ENCODE measurements at regions not wholly inside any gene's neighbourhood (a gene's known extent, or its start where the extent isn't known, plus 50 kb on each side); places are given as distances from the start of the nearest gene placed in this dataset.

DNA sequence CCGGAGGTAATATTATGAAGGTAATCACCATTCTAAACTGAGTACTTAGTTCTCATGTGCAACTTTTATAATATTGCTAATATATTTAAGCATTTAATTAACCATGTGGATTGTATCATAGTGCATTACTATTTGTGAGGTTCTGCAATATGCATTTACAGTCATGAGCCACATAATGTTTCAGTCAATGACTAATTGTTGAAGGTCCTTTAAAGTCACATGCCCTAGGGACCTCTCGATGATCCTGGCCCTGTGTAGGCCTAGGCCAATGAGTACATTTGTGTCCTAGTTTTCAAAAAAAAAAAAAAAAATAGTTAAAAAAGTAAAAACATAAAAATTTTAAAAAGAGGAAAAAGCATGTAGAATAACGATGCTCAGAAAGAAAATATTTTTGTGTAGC, 298.0 kb downstream of the DSEL start:
- no peak for DNase-seq

- DNase-seq: peak; percentile 65
Measured at GRCh38 chr18:67217551-67218166, 298.9 kb downstream of the DSEL start.

DNA sequence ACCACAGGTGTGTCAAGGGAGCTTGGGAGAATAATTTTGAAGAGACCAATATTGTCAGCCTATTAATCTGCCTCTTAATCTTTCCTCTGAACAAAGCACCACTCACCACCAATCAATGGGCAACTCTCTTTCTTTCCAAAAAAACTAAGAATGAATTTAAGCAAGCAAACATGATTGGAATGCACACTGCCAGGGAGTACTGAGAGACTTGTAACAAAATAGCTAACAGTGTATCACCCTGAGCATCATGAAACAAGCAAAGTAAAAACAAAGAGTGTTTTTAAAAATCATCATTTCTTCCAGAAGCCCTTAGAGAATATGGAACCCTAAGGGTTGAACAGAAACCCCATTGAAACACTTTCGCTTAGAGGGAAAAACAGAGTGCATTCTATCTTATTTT, 299.7 kb downstream of the DSEL start:
- DNase-seq: peak; percentile 14

DNA sequence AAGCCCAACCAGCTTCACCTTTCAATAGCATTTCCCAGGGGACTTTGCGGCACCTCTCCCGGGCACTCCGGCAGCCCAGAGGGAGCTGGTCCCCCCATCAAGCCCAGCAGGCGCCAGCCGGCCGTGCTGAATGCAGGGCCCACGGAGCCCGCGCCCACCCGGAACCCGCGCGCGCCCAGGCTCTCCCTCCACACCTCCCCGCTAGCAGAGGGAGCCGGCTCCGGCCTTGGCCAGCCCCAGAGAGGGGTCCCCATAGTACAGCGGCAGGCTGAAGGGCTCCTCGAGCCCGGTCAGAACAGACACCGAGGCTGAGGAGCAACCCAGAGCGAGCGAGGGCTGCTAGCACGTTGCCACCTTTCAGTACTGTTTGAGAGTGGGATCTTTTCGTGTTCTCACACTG, 300.8 kb downstream of the DSEL start:
- no peak for DNase-seq

DNA sequence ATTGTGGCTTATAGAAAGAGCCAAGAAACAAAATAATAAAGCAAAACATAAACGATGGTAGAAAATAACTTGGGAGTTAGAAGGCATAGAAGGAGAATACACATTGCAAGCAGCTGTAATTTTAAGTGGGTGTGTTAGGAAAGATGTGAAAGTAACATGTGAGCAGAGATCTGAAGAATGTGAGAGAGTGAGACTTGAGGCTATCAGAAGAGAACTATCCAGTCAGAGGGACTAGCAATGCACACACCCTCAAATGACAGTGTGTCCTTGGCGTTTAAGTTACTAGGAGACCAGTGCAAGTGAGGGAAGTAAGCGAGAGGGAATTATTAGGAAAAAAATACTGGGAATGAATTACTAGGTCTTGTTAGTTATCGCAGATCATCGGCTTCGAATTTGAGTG, 304.9 kb downstream of the DSEL start:
- DNase-seq: peak; percentile 31

DNA sequence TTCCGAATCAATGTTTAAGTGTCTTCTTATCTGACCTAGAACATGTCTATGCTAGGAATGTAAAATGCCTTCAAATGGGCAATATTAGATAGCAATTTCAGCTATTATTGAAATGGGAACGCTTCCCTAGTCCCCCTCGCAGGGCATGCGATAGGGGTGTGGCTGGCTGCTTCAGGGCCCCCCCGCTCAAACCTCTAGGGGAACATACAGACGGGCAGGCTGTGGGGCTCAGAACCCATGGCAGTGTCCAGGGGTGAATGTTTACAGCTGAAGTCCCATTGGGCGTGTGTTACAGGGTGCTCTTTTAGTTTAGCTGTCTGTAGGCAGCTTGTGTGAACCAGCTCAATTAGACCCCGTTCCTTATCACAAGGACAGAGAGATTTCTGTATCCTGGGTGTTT, 315.9 kb downstream of the DSEL start:
- no peak for DNase-seq

DNA sequence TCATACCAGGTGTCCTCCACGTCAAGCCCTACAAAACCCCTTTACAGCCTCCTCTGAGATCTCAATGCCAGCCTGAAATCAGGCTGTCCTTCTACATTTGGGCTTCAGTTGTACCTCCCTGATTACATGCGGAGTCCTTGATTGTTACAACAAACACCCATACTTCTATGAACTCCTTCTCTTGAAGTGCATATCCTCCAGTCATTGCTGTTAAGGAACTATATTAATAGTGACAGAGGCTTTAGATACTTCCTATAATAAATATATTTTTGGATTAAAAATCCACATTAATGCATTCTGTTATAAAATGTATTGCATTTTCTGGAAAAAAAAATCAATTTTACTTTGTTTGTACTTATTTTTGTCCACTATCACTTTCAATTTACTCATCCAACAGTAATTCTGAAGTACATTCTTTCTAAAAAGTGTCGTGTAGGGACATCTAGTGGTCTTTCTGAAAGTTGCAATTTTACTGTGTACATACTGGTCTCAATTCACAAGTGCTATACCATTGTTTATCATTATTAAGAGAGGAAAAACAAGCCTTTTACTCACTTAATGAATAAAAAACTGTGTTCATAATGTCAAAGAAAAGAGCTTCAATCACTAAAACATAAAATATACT, 316.4 kb downstream of the DSEL start:
- DNase-seq: peak; percentile 65

DNA sequence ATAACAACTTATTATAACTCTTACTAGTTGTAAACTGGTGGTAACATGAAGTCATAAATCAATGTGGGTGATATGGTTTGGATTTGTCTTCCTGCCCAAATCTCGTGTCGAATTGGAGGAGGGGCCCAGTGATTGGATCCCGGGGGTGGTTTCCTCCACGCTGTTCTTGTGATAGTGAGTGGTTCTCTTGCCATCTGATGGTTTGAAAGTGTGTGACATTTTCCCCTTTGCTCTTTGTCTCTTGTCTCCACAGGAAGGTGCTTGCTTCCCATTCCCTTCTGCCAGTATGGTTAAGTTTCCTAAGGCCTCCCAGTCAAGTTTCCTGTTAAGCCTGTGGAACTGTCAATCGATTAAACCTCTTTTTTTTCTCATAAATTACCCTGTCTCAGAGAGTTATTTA, 321.6 kb downstream of the DSEL start:
- DNase-seq: no peak

DNA sequence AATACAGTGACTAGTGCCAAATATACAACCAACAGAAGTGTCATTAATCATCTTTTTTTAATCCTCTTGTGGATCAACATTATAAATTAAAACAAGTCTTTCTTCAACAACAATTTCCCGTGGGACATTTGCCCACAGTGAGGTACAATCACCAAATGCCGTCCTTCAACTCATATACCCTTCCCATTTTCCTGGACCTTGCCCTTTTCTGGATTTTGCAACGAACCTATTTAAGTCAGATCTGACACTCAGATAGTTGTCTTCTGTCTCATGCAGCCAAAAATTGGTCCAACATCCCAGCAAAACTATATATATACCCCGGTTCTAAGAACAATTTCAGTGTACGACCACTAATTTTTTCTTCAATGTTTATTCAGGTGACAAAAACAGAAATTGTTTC, 324.0 kb downstream of the DSEL start:
- no peak for DNase-seq

DNA sequence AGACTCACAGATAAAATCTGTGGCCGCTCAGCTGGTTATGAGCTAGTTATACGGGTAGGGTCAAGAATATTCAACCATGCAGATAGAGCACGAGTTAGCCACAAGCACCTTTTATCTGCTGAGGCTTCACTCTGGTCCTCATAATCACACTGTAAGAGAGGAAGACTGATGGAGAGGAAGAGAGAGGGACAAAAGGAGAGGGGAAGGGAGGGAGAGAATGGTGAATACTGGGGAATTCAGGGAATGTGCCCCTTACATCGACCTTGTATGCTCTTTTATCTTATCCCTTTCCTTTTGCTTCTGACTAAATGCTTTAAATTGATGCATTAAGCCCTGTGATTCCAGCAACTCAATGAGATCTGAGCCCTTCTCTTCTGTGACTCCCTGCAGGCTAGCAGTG, 333.1 kb downstream of the DSEL start:
- no peak for DNase-seq

GRCh38 chr18:67179726-67180125, 336.8 kb downstream of the DSEL start:
- DNase-seq: no peak

DNA sequence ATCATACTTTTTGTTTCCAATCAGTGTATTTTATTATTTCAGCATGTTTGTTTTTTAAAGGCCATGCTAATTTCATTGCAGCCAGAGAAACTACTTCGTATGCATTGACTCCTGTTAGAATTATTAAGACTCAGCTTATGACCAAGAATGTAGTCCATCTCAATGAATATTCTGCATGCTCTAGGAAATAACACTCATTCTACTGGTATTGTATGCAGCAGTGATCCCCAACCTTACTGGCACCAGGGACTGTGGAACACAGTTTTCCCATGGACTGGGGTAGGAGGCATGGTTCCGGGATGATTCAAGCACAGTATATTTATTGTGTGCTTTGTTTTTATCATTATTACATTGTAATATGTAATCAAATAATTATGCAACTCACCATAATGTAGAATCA, 356.9 kb downstream of the DSEL start:
- no peak for DNase-seq

GRCh38 chr18:67154979-67155378, 361.5 kb downstream of the DSEL start:
- DNase-seq: no peak

- DNase-seq: no peak
Measured at GRCh38 chr18:67151366-67151765, 365.2 kb downstream of the DSEL start.

- no peak for DNase-seq
Measured at GRCh38 chr18:67145586-67146292, 370.8 kb downstream of the DSEL start.

DNA sequence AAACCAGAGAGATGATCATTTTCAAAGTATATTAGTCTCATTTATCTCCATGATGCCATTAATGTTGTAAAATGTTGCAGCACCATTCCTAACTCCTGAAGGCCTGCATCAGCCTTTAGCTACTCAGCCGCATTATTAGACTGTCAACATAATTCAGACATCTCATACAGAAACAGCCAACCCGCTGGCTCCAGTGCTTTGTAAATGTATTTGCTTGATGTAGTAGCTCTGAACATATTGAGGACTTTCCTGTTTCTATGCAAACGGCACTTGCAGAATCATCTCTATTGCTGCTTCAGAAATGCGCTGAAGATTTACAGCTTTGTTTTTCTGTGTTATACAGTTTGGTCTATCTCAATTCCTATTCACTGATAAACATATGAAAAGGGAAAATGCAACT, 372.2 kb downstream of the DSEL start:
- no peak for DNase-seq

GRCh38 chr18:67143028-67143427, 373.5 kb downstream of the DSEL start:
- DNase-seq: no peak

DNA sequence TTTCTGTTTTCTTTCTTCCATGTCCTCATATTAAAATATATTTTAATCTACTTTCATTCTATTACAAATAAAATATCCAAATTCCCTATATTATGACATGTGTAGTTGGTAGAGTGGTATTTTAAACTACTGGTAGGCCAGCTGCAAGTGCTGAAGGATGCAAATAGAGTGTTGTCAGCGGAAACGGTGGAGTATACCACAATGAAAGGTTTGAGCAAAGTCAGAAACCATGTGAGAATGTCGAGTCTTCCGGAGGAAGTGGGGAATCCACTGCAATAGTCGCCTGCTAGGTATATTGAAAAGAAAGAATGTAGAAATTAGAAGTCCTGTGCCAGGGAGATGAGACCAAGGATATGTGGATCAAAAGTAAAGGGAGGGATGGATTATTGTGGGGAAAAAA, 373.9 kb downstream of the DSEL start:
- DNase-seq: no peak

DNA sequence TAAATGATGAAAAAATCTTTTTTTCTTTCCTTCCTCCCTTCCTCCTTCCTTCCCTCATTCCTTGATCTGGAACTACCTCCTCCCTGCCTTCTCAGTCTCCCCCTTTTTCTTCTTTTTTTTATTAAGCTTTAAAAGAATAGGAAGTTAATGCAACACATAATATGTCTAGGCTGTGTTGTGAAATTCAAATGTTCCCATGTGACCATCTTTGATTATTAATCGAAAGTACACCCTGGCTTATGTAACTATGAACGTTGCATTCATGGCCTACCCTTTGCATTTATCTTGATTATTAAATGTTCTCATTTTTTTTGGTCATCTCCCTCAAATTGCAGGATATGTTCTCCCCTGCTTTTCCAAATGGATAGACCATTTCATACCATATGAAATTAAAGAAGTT, 376.0 kb downstream of the DSEL start:
- no peak for DNase-seq

GRCh38 chr18:67139899-67140298, 376.6 kb downstream of the DSEL start:
- no peak for DNase-seq

DNA sequence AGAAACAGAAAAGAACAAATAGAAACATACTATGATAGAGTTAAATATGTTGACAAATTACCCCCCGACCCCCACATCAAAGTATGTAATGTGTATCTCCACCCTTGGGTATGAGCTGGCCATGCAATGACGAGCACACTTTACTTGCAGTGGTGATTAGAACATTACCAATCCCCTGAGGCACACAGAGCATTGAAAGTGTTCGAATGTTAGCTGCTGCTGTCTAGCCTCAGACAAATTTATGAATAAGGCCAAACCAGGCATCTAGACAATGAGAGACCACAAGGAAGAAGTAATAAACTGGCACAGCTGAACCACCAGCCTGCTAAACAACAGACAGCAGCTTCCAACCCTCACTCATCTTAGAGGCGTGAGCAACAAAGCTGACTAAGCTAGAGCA, 380.5 kb downstream of the DSEL start:
- no peak for DNase-seq

GRCh38 chr18:67134911-67135310, 381.6 kb downstream of the DSEL start:
- DNase-seq: no peak

DNA sequence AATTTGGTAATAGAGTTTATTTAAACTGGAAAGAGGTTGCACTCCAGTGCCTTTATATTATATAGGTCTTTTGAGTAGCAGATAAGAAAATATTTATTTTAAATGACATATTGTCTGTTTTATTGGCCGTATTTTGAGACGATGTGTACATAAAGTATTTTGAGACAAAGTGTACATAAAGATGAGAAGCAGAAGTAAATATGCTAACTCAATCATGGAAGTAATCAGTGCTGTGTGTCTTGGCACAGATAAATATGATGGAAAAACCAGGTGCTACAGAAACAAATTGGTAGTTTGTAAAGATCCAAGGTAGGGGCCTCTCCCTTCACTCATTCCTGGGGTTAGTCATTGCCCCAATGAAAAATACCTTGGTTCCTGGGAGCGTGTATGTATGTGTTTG, 382.9 kb downstream of the DSEL start:
- DNase-seq: no peak

DNA sequence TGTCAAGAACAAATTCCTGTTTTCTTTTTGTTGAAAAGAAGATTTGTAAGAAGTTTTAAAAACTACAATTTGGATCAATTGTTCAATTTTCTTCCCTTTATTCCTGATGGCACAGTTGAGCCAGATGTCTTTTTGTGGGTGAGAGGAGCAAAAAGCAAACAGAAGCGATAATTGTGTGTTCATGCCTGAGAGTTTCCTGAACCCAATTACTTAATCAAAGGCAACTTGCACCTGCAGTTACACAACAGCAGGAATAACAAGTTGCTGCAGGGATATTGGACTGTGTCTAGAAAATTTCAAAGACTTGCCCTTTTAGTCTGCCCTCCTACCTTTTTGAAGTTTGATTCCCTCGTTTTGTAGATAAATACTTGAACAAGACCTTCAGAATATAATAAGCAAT, 383.6 kb downstream of the DSEL start:
- no peak for DNase-seq

GRCh38 chr18:67131498-67131897, 385.0 kb downstream of the DSEL start:
- DNase-seq: no peak

Data from EL (cell line).